ENCODE measurements at regions not wholly inside any gene's neighbourhood (a gene's known extent, or its start where the extent isn't known, plus 50 kb on each side); places are given as distances from the start of the nearest gene placed in this dataset.

GRCh38 chr11:15886299-15886698 lies 470.0 kb downstream of the SOX6 start:
- 93% methylated on average over 4 of the region's 4 CpGs for WGBS, 2 donors
- peaks cover 3 to 41% (median 17%) of the 10 kb centered on the region in 9 donors for H3K4me1 ChIP-seq
- intact Hi-C loops (cut with DNase I) = no loop called here
- H3K27me3 ChIP-seq = no peaks in the 10 kb centered on the region
- ATAC-seq (no peak), DNase-seq (no peak)
- no peaks in the 10 kb centered on the region for H3K36me3 ChIP-seq
- no peak overlapping the region for H3K27ac ChIP-seq
- TF ChIP-seq CTCF (IDR thresholded peaks at IDR 0.05) = no peak
- H3K9me3 ChIP-seq = no peaks in the 10 kb centered on the region
- no peak overlapping the region for H3K4me3 ChIP-seq

GRCh38 chr11:15886866-15887265 lies 469.5 kb downstream of the SOX6 start:
- H3K27me3 ChIP-seq = no peaks in the 10 kb centered on the region
- H3K27ac ChIP-seq = no peak overlapping the region
- H3K9me3 ChIP-seq = no peaks in the 10 kb centered on the region
- 97 to 98% methylated on average over 5 of the region's 5 CpGs for WGBS, 2 donors
- intact Hi-C loops (cut with DNase I) = no loop called here
- DNase-seq (no peak), ATAC-seq (no peak)
- H3K4me3 ChIP-seq = no peak overlapping the region
- peaks cover 3 to 41% (median 17%) of the 10 kb centered on the region in 9 donors for H3K4me1 ChIP-seq
- no peaks in the 10 kb centered on the region for H3K36me3 ChIP-seq
- no peak for TF ChIP-seq CTCF (IDR thresholded peaks at IDR 0.05)

- Histone ChIP-seq H3K27ac (no peak overlapping the region), H3K4me1 (peaks cover 3 to 33% (median 16%) of the 10 kb centered on the region in 9 donors), H3K9me3 (no peaks in the 10 kb centered on the region), H3K27me3 (no peaks in the 10 kb centered on the region), H3K36me3 (no peaks in the 10 kb centered on the region), H3K4me3 (no peak overlapping the region)
- TF ChIP-seq CTCF (IDR thresholded peaks at IDR 0.05) = no peak
- DNase-seq (no peak), ATAC-seq (no peak)
- 73 to 81% methylated on average over 2 of the region's 2 CpGs for WGBS, 2 donors
- intact Hi-C loops (cut with DNase I) = no loop called here
Observed at GRCh38 chr11:15888556-15889345, 467.6 kb downstream of the SOX6 start.

- Histone ChIP-seq H3K4me1 (peaks cover 0 to 26% (median 11%) of the 10 kb centered on the region in 9 donors), H3K27me3 (no peaks in the 10 kb centered on the region), H3K4me3 (no peak overlapping the region), H3K9me3 (no peaks in the 10 kb centered on the region), H3K36me3 (no peaks in the 10 kb centered on the region), H3K27ac (no peak overlapping the region)
- no peak for TF ChIP-seq CTCF (IDR thresholded peaks at IDR 0.05)
- intact Hi-C loops (cut with DNase I) = no loop called here
- ATAC-seq (no peak), DNase-seq (no peak)
- 76 to 80% methylated on average over 2 of the region's 2 CpGs for WGBS, 2 donors
Observed at GRCh38 chr11:15889363-15890030, 466.8 kb downstream of the SOX6 start.

All from heart right ventricle (tissue), 16 donors.